Neural crest cell (in vitro differentiated cells): ENCODE measurements at regions not wholly inside any gene's neighbourhood (a gene's known extent, or its start where the extent isn't known, plus 50 kb on each side); places are given as distances from the start of the nearest gene placed in this dataset.

Experiments used
- DNase-seq: peaks from one replicate; pipeline ENCODE4 v3.0.0; 2021; ENCODE audit warnings: low read depth, mixed read lengths, low spot score
- H3K27ac Mint-ChIP-seq: one replicate; pipeline ENCODE4 v1.8.0; 2021; ENCODE audit warnings: mild to moderate bottlenecking, mixed read lengths; ENCODE audit not compliant: unreplicated experiment
- H3K27me3 Mint-ChIP-seq: 2 replicates; pipeline ENCODE4 v1.8.0; 2021; ENCODE audit warnings: low read depth, mild to moderate bottlenecking, mixed read lengths
- H3K36me3 Mint-ChIP-seq: 2 replicates; pipeline ENCODE4 v1.8.0; 2021; ENCODE audit warnings: low read depth, mild to moderate bottlenecking, mixed read lengths
- H3K4me1 Mint-ChIP-seq: 2 replicates; pipeline ENCODE4 v1.8.0; 2021; ENCODE audit warnings: mixed read lengths
- H3K4me3 Mint-ChIP-seq: one replicate; pipeline ENCODE4 v1.8.0; 2021; ENCODE audit warnings: mild to moderate bottlenecking, mixed read lengths
- H3K9me3 Mint-ChIP-seq: 2 replicates; pipeline ENCODE4 v1.8.0; 2021; ENCODE audit warnings: mixed read lengths
- TF ChIP-seq, protein P1 (sequence below): fragments of 200-600 bp; sonication (generic); conservative IDR thresholded peaks from 2 replicates; pipeline ENCODE4 v1.5.0; 2021; ENCODE audit warnings: antibody characterized with exemption, mild to moderate bottlenecking

DNA sequence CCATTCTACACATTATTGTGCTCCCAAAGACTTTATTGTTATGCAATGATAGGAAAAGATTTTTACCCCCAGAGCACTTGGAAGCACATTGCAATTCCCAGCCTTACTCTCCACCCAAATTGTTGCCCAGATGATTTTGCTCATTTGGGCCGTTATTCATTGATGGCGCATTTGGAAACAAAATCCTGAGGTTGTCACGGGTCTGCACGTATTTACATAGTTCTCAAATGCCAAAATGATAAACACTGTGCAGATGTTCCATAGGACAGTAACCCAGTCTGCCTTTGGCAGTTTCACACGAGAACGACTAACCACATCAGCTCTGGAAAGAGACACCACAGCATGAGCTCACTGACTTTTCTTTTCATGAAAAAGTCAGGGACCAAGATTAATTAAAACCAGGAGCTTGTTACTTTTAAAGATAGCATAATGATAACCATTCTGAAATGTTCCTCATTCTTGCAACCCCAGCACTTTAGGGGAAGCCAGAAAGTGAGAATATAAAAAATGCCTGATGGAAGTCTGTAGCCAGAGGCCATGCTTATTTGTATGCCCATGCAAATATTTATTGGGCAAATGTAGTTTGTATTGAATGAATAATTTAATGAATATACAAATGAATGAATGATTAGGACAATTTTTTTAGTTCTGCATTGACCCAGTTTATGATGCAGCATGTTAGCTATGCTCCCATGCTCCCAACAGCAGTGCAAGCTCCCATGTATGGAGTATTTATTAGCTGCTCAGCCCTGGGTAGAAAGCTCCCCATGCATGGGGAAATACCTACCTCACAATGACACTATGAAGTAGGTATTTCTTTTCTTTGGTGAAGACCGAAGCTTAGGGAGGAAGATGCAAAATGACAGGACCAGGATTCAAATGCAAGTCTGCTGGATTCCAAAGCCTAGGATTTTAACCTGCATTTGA, 84.6 kb downstream of the MAIP1 start:
- TF ChIP-seq, protein P1, sequence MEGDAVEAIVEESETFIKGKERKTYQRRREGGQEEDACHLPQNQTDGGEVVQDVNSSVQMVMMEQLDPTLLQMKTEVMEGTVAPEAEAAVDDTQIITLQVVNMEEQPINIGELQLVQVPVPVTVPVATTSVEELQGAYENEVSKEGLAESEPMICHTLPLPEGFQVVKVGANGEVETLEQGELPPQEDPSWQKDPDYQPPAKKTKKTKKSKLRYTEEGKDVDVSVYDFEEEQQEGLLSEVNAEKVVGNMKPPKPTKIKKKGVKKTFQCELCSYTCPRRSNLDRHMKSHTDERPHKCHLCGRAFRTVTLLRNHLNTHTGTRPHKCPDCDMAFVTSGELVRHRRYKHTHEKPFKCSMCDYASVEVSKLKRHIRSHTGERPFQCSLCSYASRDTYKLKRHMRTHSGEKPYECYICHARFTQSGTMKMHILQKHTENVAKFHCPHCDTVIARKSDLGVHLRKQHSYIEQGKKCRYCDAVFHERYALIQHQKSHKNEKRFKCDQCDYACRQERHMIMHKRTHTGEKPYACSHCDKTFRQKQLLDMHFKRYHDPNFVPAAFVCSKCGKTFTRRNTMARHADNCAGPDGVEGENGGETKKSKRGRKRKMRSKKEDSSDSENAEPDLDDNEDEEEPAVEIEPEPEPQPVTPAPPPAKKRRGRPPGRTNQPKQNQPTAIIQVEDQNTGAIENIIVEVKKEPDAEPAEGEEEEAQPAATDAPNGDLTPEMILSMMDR = no peak
- no peak overlapping the region for H3K4me3 Mint-ChIP-seq
- no peak for DNase-seq
- no peaks in the 10 kb centered on the region for H3K27me3 Mint-ChIP-seq
- H3K4me1 Mint-ChIP-seq = no peaks in the 10 kb centered on the region
- H3K36me3 Mint-ChIP-seq = peaks cover 4% of the 10 kb centered on the region
- no peak overlapping the region for H3K27ac Mint-ChIP-seq
- H3K9me3 Mint-ChIP-seq = peaks cover 11% of the 10 kb centered on the region

GRCh38 chr2:200040831-200041230, 85.4 kb downstream of the MAIP1 start:
- Mint-ChIP-seq H3K4me3 (no peak overlapping the region), H3K27ac (no peak overlapping the region), H3K36me3 (peaks cover 4% of the 10 kb centered on the region), H3K4me1 (no peaks in the 10 kb centered on the region), H3K27me3 (no peaks in the 10 kb centered on the region), H3K9me3 (peaks cover 13% of the 10 kb centered on the region)
- TF ChIP-seq, protein P1 = no peak
- DNase-seq = no peak

DNA sequence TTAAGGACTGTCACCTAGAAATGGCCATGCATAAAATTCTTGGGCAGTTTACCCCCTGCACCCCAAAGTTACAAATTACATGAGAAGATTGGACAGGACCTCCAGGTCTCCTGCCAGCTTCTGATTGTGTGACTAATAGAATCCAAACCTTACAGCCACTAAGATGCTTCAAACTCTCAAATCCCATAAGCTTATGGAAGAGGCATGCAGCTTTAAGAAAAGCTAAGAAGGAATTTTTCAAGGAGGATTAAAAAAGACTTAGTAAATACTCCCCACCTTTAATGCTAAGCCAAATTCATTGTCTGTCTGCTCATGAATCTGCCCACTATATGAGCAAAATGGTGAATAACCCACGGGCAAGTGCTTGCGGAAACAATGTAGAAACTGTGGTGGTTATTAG, 86.3 kb downstream of the MAIP1 start:
- Mint-ChIP-seq H3K27me3 (no peaks in the 10 kb centered on the region), H3K36me3 (peaks cover 4% of the 10 kb centered on the region), H3K4me1 (no peaks in the 10 kb centered on the region), H3K9me3 (peaks cover 18% of the 10 kb centered on the region), H3K27ac (no peak overlapping the region), H3K4me3 (no peak overlapping the region)
- TF ChIP-seq, protein P1 = no peak
- no peak for DNase-seq

GRCh38 chr2:200042102-200042735, 86.8 kb downstream of the MAIP1 start:
- DNase-seq = no peak
- H3K27ac Mint-ChIP-seq = no peak overlapping the region
- H3K4me3 Mint-ChIP-seq = no peak overlapping the region
- no peaks in the 10 kb centered on the region for H3K4me1 Mint-ChIP-seq
- no peaks in the 10 kb centered on the region for H3K27me3 Mint-ChIP-seq
- H3K9me3 Mint-ChIP-seq = peaks cover 22% of the 10 kb centered on the region
- TF ChIP-seq, protein P1 = no peak
- H3K36me3 Mint-ChIP-seq = peaks cover 4% of the 10 kb centered on the region

- Mint-ChIP-seq H3K4me3 (no peak overlapping the region), H3K9me3 (peaks cover 22% of the 10 kb centered on the region), H3K36me3 (peaks cover 4% of the 10 kb centered on the region), H3K27ac (no peak overlapping the region), H3K27me3 (no peaks in the 10 kb centered on the region), H3K4me1 (no peaks in the 10 kb centered on the region)
- DNase-seq = no peak
- TF ChIP-seq, protein P1 = no peak
Observed at GRCh38 chr2:200042944-200043343, 87.6 kb downstream of the MAIP1 start.
